Endothelial cell of umbilical vein (primary cell): ENCODE measurements at regions not wholly inside any gene's neighbourhood (a gene's known extent, or its start where the extent isn't known, plus 50 kb on each side); places are given as distances from the start of the nearest gene placed in this dataset.

ENCODE experiments used
- CTCF ChIP-seq, 2 donors: IDR thresholded peaks; 1 replicate in 1 of 2; 2 replicates in 1 of 2; pipeline ENCODE4 v1.5.1; 2011; ENCODE audit warnings: low read length in 2 of 2, mild to moderate bottlenecking in 2 of 2, moderate library complexity in 2 of 2, control low read depth in 1 of 2, inconsistent platforms in 1 of 2, low read depth in 1 of 2; ENCODE audit not compliant: insufficient read depth in 1 of 2; ENCODE audit errors: extremely low read depth in 1 of 2
- EZH2 ChIP-seq: IDR thresholded peaks from 2 replicates; pipeline ENCODE4 v1.6.1; 2012; ENCODE audit warnings: borderline replicate concordance, low read depth, mild to moderate bottlenecking, moderate library complexity, low read length, inconsistent platforms; ENCODE audit not compliant: severe bottlenecking
- GATA2 ChIP-seq: IDR thresholded peaks from 2 replicates; pipeline ENCODE4 v1.7.0; 2011; ENCODE audit warnings: low read depth, mild to moderate bottlenecking, moderate library complexity, mixed read lengths, low read length; ENCODE audit not compliant: insufficient read length, insufficient read depth
- JUN ChIP-seq: IDR thresholded peaks from 2 replicates; pipeline ENCODE4 v1.6.1; 2011; ENCODE audit warnings: borderline replicate concordance, low read depth; ENCODE audit not compliant: insufficient read length, insufficient read depth
- MYC ChIP-seq: IDR thresholded peaks from one replicate; pipeline ENCODE4 v1.6.1; 2011; ENCODE audit warnings: mild to moderate bottlenecking, low read depth, low read length
- POLR2A ChIP-seq: IDR thresholded peaks from 2 replicates; pipeline ENCODE4 v1.6.1; 2012; ENCODE audit warnings: low read depth, mild to moderate bottlenecking, control low read depth, low read length
- POLR2AphosphoS5 ChIP-seq: IDR thresholded peaks from 2 replicates; pipeline ENCODE4 v1.6.1; 2012; ENCODE audit warnings: low read depth, mild to moderate bottlenecking, control low read depth, low read length, moderate library complexity; ENCODE audit not compliant: insufficient read depth
- TF ChIP-seq, protein P1 (sequence below): IDR thresholded peaks from 2 replicates; pipeline ENCODE4 v1.6.1; 2011; ENCODE audit not compliant: insufficient read depth, insufficient read length

DNA sequence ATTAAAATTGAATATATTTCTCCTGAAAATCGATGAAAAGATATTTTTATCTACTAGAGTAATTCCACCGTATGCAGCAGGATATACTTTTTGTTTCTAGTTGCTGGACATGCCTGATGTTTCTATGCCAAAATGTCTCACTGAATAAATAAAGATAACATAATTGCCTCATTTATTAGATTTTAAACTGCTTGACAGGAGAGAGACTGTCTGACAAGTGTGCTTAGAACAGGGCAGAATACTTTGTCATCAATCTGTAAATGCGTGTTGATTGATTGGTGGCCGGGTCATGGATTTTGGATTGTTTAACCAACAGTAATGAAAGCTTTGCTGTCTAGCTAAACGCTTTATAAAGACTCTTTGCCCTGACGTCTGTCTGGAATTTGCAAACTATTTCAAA lies 339.0 kb downstream of the CHRM3 start:
- TF ChIP-seq CTCF (IDR thresholded peaks at IDR 0.05; ENCODE audit: extremely low read depth in 1 of 2, insufficient read depth in 1 of 2, low read depth in 1 of 2, low read length in 2 of 2) (no peak), GATA2 (no peak), POLR2AphosphoS5 (no peak), POLR2A (no peak), MYC (no peak), EZH2 (no peak), JUN (no peak)
- TF ChIP-seq, protein P1, sequence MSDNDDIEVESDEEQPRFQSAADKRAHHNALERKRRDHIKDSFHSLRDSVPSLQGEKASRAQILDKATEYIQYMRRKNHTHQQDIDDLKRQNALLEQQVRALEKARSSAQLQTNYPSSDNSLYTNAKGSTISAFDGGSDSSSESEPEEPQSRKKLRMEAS: no peak
